ENCODE measurements at regions not wholly inside any gene's neighbourhood (a gene's known extent, or its start where the extent isn't known, plus 50 kb on each side); places are given as distances from the start of the nearest gene placed in this dataset.

DNA sequence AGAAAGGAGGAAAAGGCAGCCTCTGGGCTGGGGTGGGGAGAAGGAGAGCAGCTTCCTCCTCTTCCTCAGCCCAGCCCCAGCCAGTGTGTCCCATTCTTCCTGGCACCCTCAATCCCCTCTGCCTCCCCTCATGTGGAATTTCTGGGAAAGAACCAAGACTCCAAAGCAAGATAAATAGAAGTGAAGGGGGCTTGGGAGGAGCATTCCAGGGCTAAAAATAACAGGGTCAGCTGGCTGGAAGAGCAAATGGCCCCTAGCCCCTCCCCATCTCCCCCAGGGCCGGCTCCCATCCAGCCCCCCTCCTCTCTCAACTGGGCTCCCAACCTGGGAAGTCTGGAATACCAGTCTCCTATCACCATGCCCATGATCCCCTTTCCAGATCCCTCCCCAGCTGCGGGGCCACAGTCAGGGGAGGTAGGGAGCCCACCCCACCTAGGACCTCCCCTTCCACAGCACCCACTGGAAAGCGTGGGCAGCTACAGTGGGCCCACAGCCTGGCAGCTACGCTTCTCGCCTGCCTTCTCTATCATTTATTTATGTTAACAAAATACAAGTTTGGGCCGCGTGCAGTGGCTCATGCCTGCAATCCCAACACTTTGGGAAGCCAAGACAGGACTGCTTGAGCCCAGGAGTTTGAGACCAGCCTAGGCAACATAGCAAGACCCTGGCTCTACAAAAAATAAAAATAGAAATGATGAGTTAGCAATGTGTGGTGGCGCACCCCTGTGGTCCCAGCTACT, 88.3 kb downstream of the IRF2BPL start:
- CTCF ChIA-PET: interaction anchor here (0.7 to 1.9 kb wide), 9 partner anchors 8 to 130 kb away, joined by 3 to 7 read pairs (median 4); no protein-coding TSS in a partner anchor

GRCh38 chr14:76939015-76939742, 89.3 kb downstream of the IRF2BPL start:
- TF ChIP-seq CTCF (IDR thresholded peaks at IDR 0.05; ENCODE audit: insufficient read depth, low read length, missing control alignments): no peak
- CTCF ChIA-PET: interaction anchor here (0.7 to 1.9 kb wide), 8 partner anchors 9 to 131 kb away, joined by 3 to 7 read pairs (median 4); no protein-coding TSS in a partner anchor
- no peak for DNase-seq (ENCODE audit: low read depth, low spot score)
- POLR2A ChIA-PET: no interaction called here
- H3K4me3 ChIP-seq (ENCODE audit: low read depth, low read length): no peak overlapping the region

More for the DNA sequence above, 88.3 kb downstream of the IRF2BPL start:
- no peak for DNase-seq (ENCODE audit: low read depth, low spot score)
- POLR2A ChIA-PET: no interaction called here
- H3K4me3 ChIP-seq (ENCODE audit: low read depth, low read length): no peak overlapping the region
- TF ChIP-seq CTCF (IDR thresholded peaks at IDR 0.05; ENCODE audit: insufficient read depth, low read length, missing control alignments): no peak

DNA sequence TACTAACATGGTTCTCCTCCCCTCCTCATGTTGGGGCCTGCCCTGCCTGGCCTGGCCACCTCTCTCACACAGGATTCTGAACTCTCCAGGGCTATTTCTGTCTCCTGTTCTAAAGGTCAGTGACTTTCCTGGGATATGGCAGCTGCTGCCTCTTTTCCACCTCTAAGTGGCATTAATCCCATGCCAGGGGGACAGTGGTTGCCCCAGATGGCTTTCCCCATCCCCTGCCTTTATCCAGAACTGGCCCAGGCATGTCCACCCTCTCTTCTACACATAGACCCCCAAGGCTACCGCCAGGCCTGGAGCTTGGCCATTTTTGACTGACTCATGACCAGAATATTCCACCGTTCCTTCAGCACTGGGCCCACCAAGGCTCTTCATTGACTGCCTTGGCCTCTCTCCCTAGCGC, 90.4 kb downstream of the IRF2BPL start:
- no peak for DNase-seq (ENCODE audit: low read depth, low spot score)
- TF ChIP-seq CTCF (IDR thresholded peaks at IDR 0.05; ENCODE audit: insufficient read depth, low read length, missing control alignments): no peak
- POLR2A ChIA-PET: no interaction called here
- CTCF ChIA-PET: interaction anchor here (0.6 to 4.5 kb wide), 4 partner anchors 10 to 87 kb away, joined by 3 to 22 read pairs (median 6); no protein-coding TSS in a partner anchor
- H3K4me3 ChIP-seq (ENCODE audit: low read depth, low read length): no peak overlapping the region

- no peak overlapping the region for H3K4me3 ChIP-seq (ENCODE audit: low read depth, low read length)
- no peak for DNase-seq (ENCODE audit: low read depth, low spot score)
- ChIA-PET CTCF (interaction anchor here (0.6 to 4.9 kb wide), 9 partner anchors 10 to 133 kb away, joined by 3 to 31 read pairs (median 6); no protein-coding TSS in a partner anchor), POLR2A (interaction anchor here (1.1 kb wide), 1 partner anchor 10 kb away, joined by 3 read pairs; no protein-coding TSS in a partner anchor)
- no peak for TF ChIP-seq CTCF (IDR thresholded peaks at IDR 0.05; ENCODE audit: insufficient read depth, low read length, missing control alignments)
Measured at GRCh38 chr14:76937181-76938091, 91.1 kb downstream of the IRF2BPL start.

GRCh38 chr14:76936483-76936882, 92.0 kb downstream of the IRF2BPL start:
- no peak for TF ChIP-seq CTCF (IDR thresholded peaks at IDR 0.05; ENCODE audit: insufficient read depth, low read length, missing control alignments)
- no peak for DNase-seq (ENCODE audit: low read depth, low spot score)
- H3K4me3 ChIP-seq (ENCODE audit: low read depth, low read length): no peak overlapping the region
- ChIA-PET POLR2A (interaction anchor here (1.1 kb wide), 1 partner anchor 11 kb away, joined by 3 read pairs; no protein-coding TSS in a partner anchor), CTCF (interaction anchor here (0.6 to 4.9 kb wide), 8 partner anchors 11 to 134 kb away, joined by 3 to 31 read pairs (median 7); no protein-coding TSS in a partner anchor)
